Esophagus (tissue), 2 donors: ENCODE measurements at regions not wholly inside any gene's neighbourhood (a gene's known extent, or its start where the extent isn't known, plus 50 kb on each side); places are given as distances from the start of the nearest gene placed in this dataset.

Source experiments
- H3K27ac ChIP-seq, 2 donors: one replicate each; pipeline ENCODE4 v1.5.1; 2013; ENCODE audit warnings: low read depth in 2 of 2, mild to moderate bottlenecking in 2 of 2, inconsistent platforms in 1 of 2, low read length in 1 of 2, moderate library complexity in 1 of 2
- H3K27me3 ChIP-seq, 2 donors: one replicate each; pipeline ENCODE4 v1.6.1; 2013; ENCODE audit warnings: low read length in 2 of 2, control low read depth in 1 of 2, mild to moderate bottlenecking in 1 of 2; ENCODE audit not compliant: insufficient read depth in 2 of 2, control insufficient read depth in 1 of 2
- H3K36me3 ChIP-seq, 2 donors: one replicate each; pipeline ENCODE4 v1.6.1; 2013; ENCODE audit warnings: low read length in 1 of 2; ENCODE audit not compliant: control insufficient read depth in 2 of 2, insufficient read depth in 2 of 2
- H3K4me1 ChIP-seq, 2 donors: one replicate each; pipeline ENCODE4 v1.6.1; 2013; ENCODE audit warnings: low read length in 1 of 2; ENCODE audit not compliant: control insufficient read depth in 2 of 2, insufficient read depth in 2 of 2
- H3K4me3 ChIP-seq, 2 donors: one replicate each; pipeline ENCODE4 v1.5.1; 2013; ENCODE audit warnings: low read length in 2 of 2, mild to moderate bottlenecking in 2 of 2, low read depth in 1 of 2, moderate library complexity in 1 of 2
- H3K9me3 ChIP-seq, 2 donors: one replicate each; pipeline ENCODE4 v1.6.1; 2013; ENCODE audit warnings: mild to moderate bottlenecking in 2 of 2, low read depth in 1 of 2, low read length in 1 of 2, moderate library complexity in 1 of 2; ENCODE audit not compliant: control insufficient read depth in 2 of 2, insufficient read depth in 1 of 2
- WGBS, 2 donors: extraction: QIAGEN DNeasy Blood & Tissue Kit; methylation state at CpG; one replicate each; pipeline ENCODE4 v1.1.7; 2013; 5-methylcytosine and 5-hydroxymethylcytosine counted together
- donor health status: healthy with polysubstance abuse.
- donor health status: Bipolar disorder and iron deficiency.

- no peaks in the 10 kb centered on the region for H3K27me3 ChIP-seq
- H3K36me3 ChIP-seq = no peaks in the 10 kb centered on the region
- no peak overlapping the region for H3K4me3 ChIP-seq
- no peaks in the 10 kb centered on the region for H3K9me3 ChIP-seq
- WGBS, 2 donors = 80 to 85% methylated on average over 7 of the region's 7 CpGs
- H3K4me1 ChIP-seq = peaks cover 0 to 3% of the 10 kb centered on the region in 2 donors
- H3K27ac ChIP-seq = no peak overlapping the region
Measured at GRCh38 chr9:19550009-19550408, 141.2 kb downstream of the ACER2 start.

- H3K27ac ChIP-seq = no peak overlapping the region
- H3K9me3 ChIP-seq = no peaks in the 10 kb centered on the region
- H3K4me1 ChIP-seq = no peaks in the 10 kb centered on the region
- H3K36me3 ChIP-seq = no peaks in the 10 kb centered on the region
- H3K4me3 ChIP-seq = no peak overlapping the region
- WGBS, 2 donors = 83 to 84% methylated on average over 3 of the region's 3 CpGs
- H3K27me3 ChIP-seq = no peaks in the 10 kb centered on the region
Measured at GRCh38 chr9:19533373-19533772, 124.6 kb downstream of the ACER2 start.

GRCh38 chr9:19527663-19528062, 118.9 kb downstream of the ACER2 start:
- H3K27me3 ChIP-seq = no peaks in the 10 kb centered on the region
- no peaks in the 10 kb centered on the region for H3K4me1 ChIP-seq
- no peak overlapping the region for H3K4me3 ChIP-seq
- 56 to 63% methylated on average over 3 of the region's 3 CpGs for WGBS, 2 donors
- H3K36me3 ChIP-seq = no peaks in the 10 kb centered on the region
- H3K9me3 ChIP-seq = no peaks in the 10 kb centered on the region
- H3K27ac ChIP-seq = no peak overlapping the region

- Histone ChIP-seq H3K27me3 (no peaks in the 10 kb centered on the region), H3K4me1 (no peaks in the 10 kb centered on the region), H3K9me3 (no peaks in the 10 kb centered on the region), H3K4me3 (no peak overlapping the region), H3K27ac (no peak overlapping the region), H3K36me3 (no peaks in the 10 kb centered on the region)
- 34 to 42% methylated on average over 2 of the region's 2 CpGs for WGBS, 2 donors
Measured at GRCh38 chr9:19522558-19522957, 113.7 kb downstream of the ACER2 start.

GRCh38 chr9:19521205-19521604, 112.4 kb downstream of the ACER2 start:
- Histone ChIP-seq H3K9me3 (no peaks in the 10 kb centered on the region), H3K36me3 (no peaks in the 10 kb centered on the region), H3K27me3 (no peaks in the 10 kb centered on the region), H3K4me3 (no peak overlapping the region), H3K4me1 (no peaks in the 10 kb centered on the region), H3K27ac (no peak overlapping the region)
- WGBS, 2 donors = 80 to 90% methylated on average over 2 of the region's 2 CpGs

- no peaks in the 10 kb centered on the region for H3K27me3 ChIP-seq
- 57 to 78% methylated on average over 3 of the region's 3 CpGs for WGBS, 2 donors
- no peaks in the 10 kb centered on the region for H3K9me3 ChIP-seq
- H3K36me3 ChIP-seq = no peaks in the 10 kb centered on the region
- no peak overlapping the region for H3K4me3 ChIP-seq
- no peak overlapping the region for H3K27ac ChIP-seq
- H3K4me1 ChIP-seq = no peaks in the 10 kb centered on the region
Measured at GRCh38 chr9:19517202-19517942, 108.6 kb downstream of the ACER2 start.

- 68 to 72% methylated on average over 4 of the region's 4 CpGs for WGBS, 2 donors
- no peak overlapping the region for H3K27ac ChIP-seq
- H3K4me1 ChIP-seq = no peaks in the 10 kb centered on the region
- H3K27me3 ChIP-seq = no peaks in the 10 kb centered on the region
- H3K9me3 ChIP-seq = no peaks in the 10 kb centered on the region
- no peaks in the 10 kb centered on the region for H3K36me3 ChIP-seq
- H3K4me3 ChIP-seq = no peak overlapping the region
Measured at GRCh38 chr9:19516348-19516747, 107.5 kb downstream of the ACER2 start.

GRCh38 chr9:19513671-19514275, 105.0 kb downstream of the ACER2 start:
- H3K27me3 ChIP-seq = no peaks in the 10 kb centered on the region
- no peaks in the 10 kb centered on the region for H3K36me3 ChIP-seq
- no peaks in the 10 kb centered on the region for H3K4me1 ChIP-seq
- H3K27ac ChIP-seq = no peak overlapping the region
- no peaks in the 10 kb centered on the region for H3K9me3 ChIP-seq
- 71 to 79% methylated on average over 7 of the region's 7 CpGs for WGBS, 2 donors
- H3K4me3 ChIP-seq = no peak overlapping the region

- Histone ChIP-seq H3K36me3 (no peaks in the 10 kb centered on the region), H3K9me3 (no peaks in the 10 kb centered on the region), H3K27me3 (no peaks in the 10 kb centered on the region), H3K4me1 (no peaks in the 10 kb centered on the region), H3K4me3 (no peak overlapping the region), H3K27ac (no peak overlapping the region)
- 61 to 66% methylated on average over 7 of the region's 7 CpGs for WGBS, 2 donors
Measured at GRCh38 chr9:19512103-19512832, 103.5 kb downstream of the ACER2 start.
